HCT116 (cell line): ENCODE measurements at regions not wholly inside any gene's neighbourhood (a gene's known extent, or its start where the extent isn't known, plus 50 kb on each side); places are given as distances from the start of the nearest gene placed in this dataset.

Experiments
- ATAC-seq: fragments of 200-7000 bp; cut with Tn5 transposase; 2 replicates; pipeline ENCODE4 v1.9.1; 2020; ENCODE audit warnings: mild to moderate bottlenecking, moderate library complexity
- BruUV-seq: library from RNA; stranded (reverse); fragments of 400-500 nt; replicated peaks from 2 replicates; lab custom pipeline; 2021; lab: Mats Ljungman, UMichigan
- CTCF ChIA-PET: fragments of 300-600 bp; sonication (Branson Sonifier 250); formaldehyde crosslinking; loops from one replicate; lab custom pipeline; 2021; ENCODE audit warnings: antibody characterized with exemption; lab: Charles Lee
- POLR2A ChIA-PET: fragments of 300-600, 350-600 bp; sonication (Branson Sonifier 250); formaldehyde crosslinking; loops from one replicate; lab custom pipeline; 2021; ENCODE audit warnings: antibody characterized with exemption; lab: Charles Lee
- RAD21 ChIA-PET, 2 experiments: fragments of 300-600 bp; sonication (Branson Sonifier 250); formaldehyde crosslinking; loops; one replicate each; lab custom pipeline; 2023; ENCODE audit warnings: low total read pairs in 2 of 2; ENCODE audit not compliant: uncharacterized antibody in 2 of 2, unreplicated experiment in 2 of 2, low non-redundant PET in 1 of 2; lab: Charles Lee
- DNase-seq: peaks from one replicate; pipeline ENCODE4 v3.0.0-alpha.2; 2010; ENCODE audit warnings: low read depth, low spot score
- H2AFZ ChIP-seq: fragments of 200-600 bp; shearing (Covaris generic), sonication (generic); 2 replicates; pipeline ENCODE4 v1.6.1; 2017; ENCODE audit warnings: low read depth, mixed run types, mixed read lengths, antibody characterized with exemption, low read length; ENCODE audit not compliant: poor library complexity, severe bottlenecking
- H3K27ac ChIP-seq: 2 replicates; pipeline ENCODE4 v1.5.1; 2012; ENCODE audit warnings: low read depth, low read length
- H3K27me3 ChIP-seq: fragments of 200-600 bp; sonication (generic); 2 replicates; pipeline ENCODE4 v1.6.1; 2016; ENCODE audit warnings: mixed run types, low read length, mixed read lengths; ENCODE audit not compliant: insufficient read depth
- H3K36me3 ChIP-seq, 2 experiments: fragments of 200-500 bp in 1 of 2; fragments of 200-600 bp in 1 of 2; sonication (Bioruptor generic) in 1 of 2; sonication (generic) in 1 of 2; 2 replicates each; pipeline versions ENCODE4 v1.5.1 to v1.6.1; 2014 to 2016; ENCODE audit warnings: low read length in 2 of 2, inconsistent platforms in 1 of 2, mixed read lengths in 1 of 2, mixed run types in 1 of 2; ENCODE audit not compliant: insufficient read depth in 2 of 2, control insufficient read depth in 1 of 2
- H3K4me1 ChIP-seq, 2 experiments: fragments of 200-600 bp in 1 of 2; sonication (generic) in 1 of 2; 2 replicates each; pipeline versions ENCODE4 v1.5.1 to v1.6.1; 2012 to 2017; ENCODE audit warnings: low read length in 2 of 2, inconsistent platforms in 1 of 2, mild to moderate bottlenecking in 1 of 2, mixed read lengths in 1 of 2, mixed run types in 1 of 2, moderate library complexity in 1 of 2; ENCODE audit not compliant: insufficient read depth in 2 of 2, control insufficient read depth in 1 of 2
- H3K4me2 ChIP-seq: fragments of 200-600 bp; sonication (generic); 2 replicates; pipeline ENCODE4 v1.6.1; 2017; ENCODE audit warnings: mixed run types, low read length, mixed read lengths
- H3K4me3 ChIP-seq, 2 experiments: fragments of 200-600 bp in 1 of 2; sonication (generic) in 1 of 2; replicated peaks in 1 of 2; 2 replicates each; pipeline ENCODE4 v1.5.1; 2011 to 2016; ENCODE audit warnings: low read length in 2 of 2, control low read depth in 1 of 2, low read depth in 1 of 2, mild to moderate bottlenecking in 1 of 2, mixed read lengths in 1 of 2, mixed run types in 1 of 2
- H3K79me2 ChIP-seq: fragments of 200-600 bp; sonication (generic); 2 replicates; pipeline ENCODE4 v1.6.1; 2017; ENCODE audit warnings: mild to moderate bottlenecking, mixed run types, low read length, moderate library complexity, mixed read lengths; ENCODE audit not compliant: insufficient read depth
- H3K9ac ChIP-seq: fragments of 200-600 bp; sonication (generic); 2 replicates; pipeline ENCODE4 v1.6.1; 2016; ENCODE audit warnings: low read length, mixed read lengths
- H3K9me2 ChIP-seq: fragments of 200-600 bp; sonication (generic), shearing (Covaris generic); 2 replicates; pipeline ENCODE4 v1.6.1; 2017; ENCODE audit warnings: mixed run types, mild to moderate bottlenecking, moderate library complexity; ENCODE audit not compliant: insufficient read depth
- H3K9me3 ChIP-seq, 2 experiments: fragments of 200-500 bp in 1 of 2; fragments of 200-600 bp in 1 of 2; sonication (Bioruptor generic) in 1 of 2; sonication (generic) in 1 of 2; 2 replicates each; pipeline ENCODE4 v1.6.1; 2014 to 2017; ENCODE audit warnings: low read length in 2 of 2, mixed read lengths in 2 of 2, inconsistent platforms in 1 of 2, low read depth in 1 of 2, mild to moderate bottlenecking in 1 of 2, mixed run types in 1 of 2, moderate library complexity in 1 of 2; ENCODE audit not compliant: control insufficient read depth in 1 of 2, insufficient read depth in 1 of 2
- H4K20me1 ChIP-seq: fragments of 200-600 bp; sonication (generic), shearing (Covaris generic); 2 replicates; pipeline ENCODE4 v1.6.1; 2017; ENCODE audit warnings: mixed run types, mild to moderate bottlenecking, moderate library complexity; ENCODE audit not compliant: insufficient read depth
- ATF3 ChIP-seq: IDR thresholded peaks from 2 replicates; pipeline ENCODE4 v1.6.1; 2012
- CBX3 ChIP-seq: IDR thresholded peaks from 2 replicates; pipeline ENCODE4 v1.6.1; 2012; ENCODE audit warnings: low read depth
- CEBPB ChIP-seq: IDR thresholded peaks from 2 replicates; pipeline ENCODE4 v1.6.1; 2012; ENCODE audit warnings: low read depth
- CTCF ChIP-seq, 3 experiments: fragments of 200-600 bp in 1 of 3; sonication (generic) in 1 of 3; IDR thresholded peaks in 2 of 3; conservative IDR thresholded peaks in 1 of 3; 2 replicates each; pipeline ENCODE4 v1.5.1; 2012 to 2017; ENCODE audit warnings: low read depth in 2 of 3, low read length in 2 of 3, antibody characterized with exemption in 1 of 3, borderline replicate concordance in 1 of 3, control low read depth in 1 of 3, mild to moderate bottlenecking in 1 of 3, mixed read lengths in 1 of 3, mixed run types in 1 of 3, moderate library complexity in 1 of 3; ENCODE audit not compliant: insufficient read depth in 1 of 3
- ELF1 ChIP-seq: IDR thresholded peaks from 2 replicates; pipeline ENCODE4 v1.6.1; 2012; ENCODE audit warnings: low read depth, borderline replicate concordance
- FOSL1 ChIP-seq: IDR thresholded peaks from 2 replicates; pipeline ENCODE4 v1.6.1; 2012; ENCODE audit warnings: low read depth
- JUND ChIP-seq: IDR thresholded peaks from 2 replicates; pipeline ENCODE4 v1.6.1; 2012
- POLR2A ChIP-seq: IDR thresholded peaks from 2 replicates; pipeline ENCODE4 v1.7.0; 2011; ENCODE audit warnings: borderline replicate concordance; ENCODE audit not compliant: insufficient read depth, insufficient read length; ENCODE audit errors: extremely low read depth
- RAD21 ChIP-seq: IDR thresholded peaks from 2 replicates; pipeline ENCODE4 v1.6.1; 2012; ENCODE audit warnings: low read depth, mild to moderate bottlenecking
- SP1 ChIP-seq: IDR thresholded peaks from 2 replicates; pipeline ENCODE4 v1.6.1; 2012; ENCODE audit warnings: low read depth
- SRF ChIP-seq: IDR thresholded peaks from 2 replicates; pipeline ENCODE4 v1.6.1; 2012; ENCODE audit warnings: low read depth
- TCF7L2 ChIP-seq: IDR thresholded peaks from 2 replicates; pipeline ENCODE4 v1.7.0; 2011; ENCODE audit warnings: borderline replicate concordance, inconsistent platforms; ENCODE audit not compliant: insufficient read depth, insufficient read length; ENCODE audit errors: extremely low read depth
- ZFX ChIP-seq: fragments of 450-650 bp; IDR thresholded peaks from 2 replicates; pipeline ENCODE4 v1.6.1; 2017
- intact Hi-C: fragments of 100-400 bp; cut with micrococcal nuclease; formaldehyde crosslinking; loops from 2 replicates; pipeline ENCODE4 v1.10.0; 2022
- TF ChIP-seq, protein P1 (sequence below): IDR thresholded peaks from 2 replicates; pipeline ENCODE4 v1.6.1; 2012; ENCODE audit warnings: low read depth
- TF ChIP-seq, protein P2 (sequence below): IDR thresholded peaks from 2 replicates; pipeline ENCODE4 v1.6.1; 2012

DNA sequence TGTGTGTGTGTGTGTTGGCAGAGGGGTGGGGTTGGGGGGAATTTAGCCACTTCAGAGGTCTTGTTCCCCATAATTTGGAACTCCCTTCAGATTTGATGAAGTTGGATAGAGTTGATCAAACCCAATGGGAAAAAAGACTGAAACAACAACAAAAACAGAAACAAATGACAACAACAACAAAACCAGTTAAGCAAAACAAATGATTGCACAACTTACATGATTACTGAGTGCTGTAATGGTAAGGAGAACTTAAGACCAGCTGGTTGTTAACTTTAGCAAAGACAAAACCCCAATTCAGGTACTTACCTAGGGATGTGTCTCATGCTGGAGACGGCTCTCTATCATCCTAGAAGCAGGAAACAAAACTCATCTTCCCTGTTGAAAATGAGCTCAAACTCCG lies 107.8 kb upstream of the DDHD1 start (continued):
- TF ChIP-seq ELF1 (no peak), RAD21 (no peak)
- TF ChIP-seq, protein P1, sequence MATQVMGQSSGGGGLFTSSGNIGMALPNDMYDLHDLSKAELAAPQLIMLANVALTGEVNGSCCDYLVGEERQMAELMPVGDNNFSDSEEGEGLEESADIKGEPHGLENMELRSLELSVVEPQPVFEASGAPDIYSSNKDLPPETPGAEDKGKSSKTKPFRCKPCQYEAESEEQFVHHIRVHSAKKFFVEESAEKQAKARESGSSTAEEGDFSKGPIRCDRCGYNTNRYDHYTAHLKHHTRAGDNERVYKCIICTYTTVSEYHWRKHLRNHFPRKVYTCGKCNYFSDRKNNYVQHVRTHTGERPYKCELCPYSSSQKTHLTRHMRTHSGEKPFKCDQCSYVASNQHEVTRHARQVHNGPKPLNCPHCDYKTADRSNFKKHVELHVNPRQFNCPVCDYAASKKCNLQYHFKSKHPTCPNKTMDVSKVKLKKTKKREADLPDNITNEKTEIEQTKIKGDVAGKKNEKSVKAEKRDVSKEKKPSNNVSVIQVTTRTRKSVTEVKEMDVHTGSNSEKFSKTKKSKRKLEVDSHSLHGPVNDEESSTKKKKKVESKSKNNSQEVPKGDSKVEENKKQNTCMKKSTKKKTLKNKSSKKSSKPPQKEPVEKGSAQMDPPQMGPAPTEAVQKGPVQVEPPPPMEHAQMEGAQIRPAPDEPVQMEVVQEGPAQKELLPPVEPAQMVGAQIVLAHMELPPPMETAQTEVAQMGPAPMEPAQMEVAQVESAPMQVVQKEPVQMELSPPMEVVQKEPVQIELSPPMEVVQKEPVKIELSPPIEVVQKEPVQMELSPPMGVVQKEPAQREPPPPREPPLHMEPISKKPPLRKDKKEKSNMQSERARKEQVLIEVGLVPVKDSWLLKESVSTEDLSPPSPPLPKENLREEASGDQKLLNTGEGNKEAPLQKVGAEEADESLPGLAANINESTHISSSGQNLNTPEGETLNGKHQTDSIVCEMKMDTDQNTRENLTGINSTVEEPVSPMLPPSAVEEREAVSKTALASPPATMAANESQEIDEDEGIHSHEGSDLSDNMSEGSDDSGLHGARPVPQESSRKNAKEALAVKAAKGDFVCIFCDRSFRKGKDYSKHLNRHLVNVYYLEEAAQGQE: no peak

DNA sequence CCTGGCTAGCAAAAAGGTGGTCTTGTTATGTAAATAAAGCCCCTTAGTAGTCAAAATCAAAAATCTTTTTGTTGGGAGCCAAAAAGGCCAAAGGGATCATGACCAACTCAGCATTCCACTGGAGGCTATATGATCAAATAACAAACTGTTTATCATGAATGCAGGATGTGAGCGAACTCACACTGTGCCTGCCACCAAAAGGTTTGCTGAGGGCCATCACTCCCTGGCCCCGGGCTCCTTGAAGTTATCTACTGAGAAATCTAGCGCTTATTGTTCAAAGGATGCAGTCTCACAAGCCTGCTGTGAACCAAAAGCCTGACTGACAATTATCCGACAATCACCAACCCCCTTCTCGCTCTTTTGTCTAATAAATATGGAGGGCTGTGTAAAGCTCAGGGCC lies 107.2 kb upstream of the DDHD1 start:
- DNase-seq (no peak), ATAC-seq (no peak)
- no peak overlapping the region for H3K9ac ChIP-seq
- no peaks in the 10 kb centered on the region for H4K20me1 ChIP-seq
- TF ChIP-seq SRF (no peak), SP1 (no peak), CTCF (IDR thresholded peaks at IDR 0.05 in 2 of 3, conservative IDR thresholded peaks at IDR 0.05 in 1 of 3; ENCODE audit: borderline replicate concordance in 1 of 3, insufficient read depth in 1 of 3, low read depth in 2 of 3, low read length in 2 of 3) (no peak), CEBPB (no peak), POLR2A (no peak), JUND (no peak), ATF3 (no peak), ZFX (no peak), TCF7L2 (no peak), FOSL1 (no peak), CBX3 (no peak), RAD21 (no peak)
- TF ChIP-seq, protein P1: no peak
- TF ChIP-seq, protein P2, sequence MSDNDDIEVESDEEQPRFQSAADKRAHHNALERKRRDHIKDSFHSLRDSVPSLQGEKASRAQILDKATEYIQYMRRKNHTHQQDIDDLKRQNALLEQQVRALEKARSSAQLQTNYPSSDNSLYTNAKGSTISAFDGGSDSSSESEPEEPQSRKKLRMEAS: no peak
- H3K27me3 ChIP-seq: no peaks in the 10 kb centered on the region
- no peak overlapping the region for H3K4me2 ChIP-seq
- intact Hi-C loops: no loop called here
- no peaks in the 10 kb centered on the region for H3K36me3 ChIP-seq
- no peaks in the 10 kb centered on the region for H3K9me2 ChIP-seq
- no peak overlapping the region for H3K4me3 ChIP-seq
- no peaks in the 10 kb centered on the region for H3K9me3 ChIP-seq
- H3K4me1 ChIP-seq: no peaks in the 10 kb centered on the region
- ChIA-PET POLR2A (no interaction called here), RAD21 (no interaction called here), CTCF (no interaction called here)
- no peaks in the 10 kb centered on the region for H3K79me2 ChIP-seq
- BruUV-seq: no TSS peak
- H2AFZ ChIP-seq: no peak overlapping the region
- no peak overlapping the region for H3K27ac ChIP-seq
